ENCODE measurements at regions not wholly inside any gene's neighbourhood (a gene's known extent, or its start where the extent isn't known, plus 50 kb on each side); places are given as distances from the start of the nearest gene placed in this dataset.
"Not testable (repeated sequence)": the region's sequence is repeated elsewhere in the genome, so short reads cannot be mapped to it uniquely, and the experiment has no call there.

GRCh38 chr1:2851918-2852317, 50.4 kb upstream of the TTC34 start:
- DNase-seq (ENCODE audit: low read depth); H3K4me3 ChIP-seq (ENCODE audit: low read depth, low read length): not testable (repeated sequence)

GRCh38 chr1:2853711-2854110, 52.2 kb upstream of the TTC34 start:
- no peak for DNase-seq (ENCODE audit: low read depth)
- no peak for TF ChIP-seq CTCF (IDR thresholded peaks at IDR 0.05; ENCODE audit: control insufficient read depth, extremely low read depth, insufficient read depth)
- no peak overlapping the region for H3K4me3 ChIP-seq (ENCODE audit: low read depth, low read length)

GRCh38 chr1:2854151-2854550, 52.7 kb upstream of the TTC34 start:
- TF ChIP-seq CTCF (IDR thresholded peaks at IDR 0.05; ENCODE audit: control insufficient read depth, extremely low read depth, insufficient read depth): no peak
- H3K4me3 ChIP-seq (ENCODE audit: low read depth, low read length): no peak overlapping the region
- no peak for DNase-seq (ENCODE audit: low read depth)

GRCh38 chr1:2854611-2855010, 53.1 kb upstream of the TTC34 start:
- H3K4me3 ChIP-seq (ENCODE audit: low read depth, low read length): no peak overlapping the region
- no peak for DNase-seq (ENCODE audit: low read depth)
- no peak for TF ChIP-seq CTCF (IDR thresholded peaks at IDR 0.05; ENCODE audit: control insufficient read depth, extremely low read depth, insufficient read depth)

GRCh38 chr1:2855206-2856065, 53.9 kb upstream of the TTC34 start:
- DNase-seq (ENCODE audit: low read depth): no peak
- H3K4me3 ChIP-seq (ENCODE audit: low read depth, low read length): no peak overlapping the region
- no peak for TF ChIP-seq CTCF (IDR thresholded peaks at IDR 0.05; ENCODE audit: control insufficient read depth, extremely low read depth, insufficient read depth)

GRCh38 chr1:2856066-2856390, 54.5 kb upstream of the TTC34 start:
- TF ChIP-seq CTCF (IDR thresholded peaks at IDR 0.05; ENCODE audit: control insufficient read depth, extremely low read depth, insufficient read depth): no peak
- H3K4me3 ChIP-seq (ENCODE audit: low read depth, low read length): no peak overlapping the region
- DNase-seq (ENCODE audit: low read depth): no peak

GRCh38 chr1:2856676-2857375, 55.3 kb upstream of the TTC34 start:
- no peak for DNase-seq (ENCODE audit: low read depth)
- no peak for TF ChIP-seq CTCF (IDR thresholded peaks at IDR 0.05; ENCODE audit: control insufficient read depth, extremely low read depth, insufficient read depth)
- no peak overlapping the region for H3K4me3 ChIP-seq (ENCODE audit: low read depth, low read length)
